HG03066 (cell line): ENCODE measurements at regions not wholly inside any gene's neighbourhood (a gene's known extent, or its start where the extent isn't known, plus 50 kb on each side); places are given as distances from the start of the nearest gene placed in this dataset.
A peak's percentile ranks its signal among the peaks of the same experiment; 100 is the strongest.
"Not testable (repeated sequence)": the region's sequence is repeated elsewhere in the genome, so short reads cannot be mapped to it uniquely, and the experiment has no call there.

ENCODE experiments used
- ATAC-seq: cut with Tn5 transposase; IDR thresholded peaks from one replicate; pipeline ENCODE4 v1.9.1; 2021; ENCODE audit warnings: low read depth; ENCODE audit not compliant: unreplicated experiment

GRCh38 chr6:94902974-94903628, 674.2 kb upstream of the MANEA start:
- ATAC-seq = no peak

DNA sequence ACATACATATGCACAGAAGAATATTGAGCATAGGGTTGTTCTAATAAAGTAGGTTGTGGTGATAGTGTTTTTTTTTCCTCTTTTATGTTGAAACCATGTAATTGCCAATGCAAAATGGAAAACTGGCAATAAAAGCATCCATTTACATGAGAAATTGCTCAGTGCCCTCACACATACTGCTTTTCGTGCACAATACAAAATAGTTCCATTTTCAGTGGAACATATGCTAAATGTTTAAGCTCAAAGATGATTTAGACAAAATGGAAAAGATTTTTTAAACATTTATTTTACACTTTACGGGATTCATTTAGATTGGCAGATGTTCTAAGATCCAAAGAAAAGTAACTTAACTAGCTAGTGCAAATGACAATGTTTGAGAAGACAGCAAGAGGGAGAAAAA, 678.1 kb upstream of the MANEA start:
- no peak for ATAC-seq

DNA sequence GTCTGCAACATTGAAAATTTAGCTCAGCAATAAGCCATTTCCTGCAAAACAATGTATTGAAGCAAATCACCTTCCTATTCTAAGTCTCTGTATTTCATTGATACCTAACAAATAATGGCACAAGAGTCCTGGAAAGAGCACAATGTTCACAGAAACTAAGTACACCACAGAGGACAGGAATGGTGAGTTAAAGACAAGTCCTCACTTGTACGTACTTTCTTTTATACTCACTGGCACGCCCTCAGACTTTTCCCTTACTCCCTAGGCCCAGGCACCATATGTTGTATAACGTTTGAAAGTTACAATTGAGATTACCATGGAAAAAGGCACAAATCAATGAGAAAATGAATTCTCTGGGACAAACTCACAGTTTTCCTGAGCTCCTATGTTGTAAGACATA, 683.0 kb upstream of the MANEA start:
- no peak for ATAC-seq

DNA sequence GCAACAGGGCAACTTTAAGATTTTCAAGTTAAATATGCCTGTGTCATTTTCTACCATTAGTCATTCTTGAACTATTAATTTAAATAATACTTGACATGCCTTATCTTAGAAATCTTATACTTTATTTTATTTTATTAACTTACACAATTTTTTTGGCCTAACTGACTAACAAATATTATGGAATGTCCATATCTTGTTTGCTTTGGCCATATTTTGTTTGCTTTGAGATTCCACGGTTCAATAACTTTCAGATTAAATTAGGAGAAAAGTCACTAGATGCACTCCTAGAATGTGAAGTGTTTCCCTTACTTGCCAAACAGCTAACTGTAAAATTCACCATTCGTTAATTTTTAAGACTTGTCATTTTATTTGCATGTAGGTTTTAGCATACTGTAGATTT, 684.0 kb upstream of the MANEA start:
- ATAC-seq = no peak

DNA sequence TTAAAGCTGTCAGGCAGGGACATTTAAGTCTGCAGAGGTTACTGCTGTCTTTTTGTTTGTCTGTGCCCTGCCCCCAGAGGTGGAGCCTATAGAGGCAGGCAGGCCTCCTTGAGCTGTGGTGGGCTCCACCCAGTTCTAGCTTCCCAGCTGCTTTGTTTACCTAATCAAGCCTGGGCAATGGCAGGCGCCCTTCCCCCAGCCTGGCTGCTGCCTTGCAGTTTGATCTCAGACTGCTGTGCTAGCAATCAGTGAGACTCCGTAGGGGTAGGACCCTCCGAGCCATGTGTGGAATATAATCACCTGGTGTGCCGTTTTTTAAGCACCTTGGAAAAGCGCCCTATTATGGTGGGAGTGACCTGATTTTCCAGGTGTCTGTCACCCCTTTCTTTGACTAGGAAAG, 703.5 kb upstream of the MANEA start:
- ATAC-seq = not testable (repeated sequence)

GRCh38 chr6:94862112-94862511, 715.2 kb upstream of the MANEA start:
- no peak for ATAC-seq

DNA sequence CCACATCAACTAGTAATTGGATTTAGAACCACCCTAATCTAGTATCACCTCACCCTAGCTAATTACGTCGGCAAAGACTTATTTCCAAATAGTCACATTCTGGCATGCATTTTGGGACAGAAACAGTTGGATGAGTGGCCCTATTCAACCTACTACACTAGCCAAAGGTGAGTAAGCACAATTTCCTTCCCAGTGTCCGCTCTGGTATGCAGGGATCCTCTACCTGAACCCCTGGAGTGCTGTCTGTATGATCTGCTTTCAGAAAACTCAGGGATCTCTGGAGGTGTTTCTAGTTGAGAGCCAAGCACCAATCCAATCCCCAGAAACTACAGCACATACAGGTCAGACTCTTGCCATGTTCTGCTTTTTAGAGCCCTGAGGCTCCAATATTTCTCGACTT, 717.4 kb upstream of the MANEA start:
- ATAC-seq = no peak

DNA sequence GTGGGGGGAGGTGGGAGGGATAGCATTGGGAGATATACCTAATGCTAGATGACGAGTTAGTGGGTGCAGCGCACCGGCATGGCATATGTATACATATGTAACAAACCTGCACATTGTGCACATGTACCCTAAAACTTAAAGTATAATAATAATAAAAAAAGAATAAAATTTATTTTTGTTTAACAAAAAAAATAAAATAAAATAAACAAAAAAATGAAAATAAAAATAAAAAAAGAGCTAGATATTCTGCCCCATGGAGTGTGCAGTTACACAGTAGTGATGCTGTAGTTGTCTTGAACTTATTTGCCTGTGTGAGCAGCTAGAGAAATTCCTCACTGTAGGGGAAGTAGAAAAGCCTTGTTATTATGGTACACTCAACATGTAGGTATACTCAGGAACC, 720.3 kb upstream of the MANEA start:
- not testable (repeated sequence) for ATAC-seq

DNA sequence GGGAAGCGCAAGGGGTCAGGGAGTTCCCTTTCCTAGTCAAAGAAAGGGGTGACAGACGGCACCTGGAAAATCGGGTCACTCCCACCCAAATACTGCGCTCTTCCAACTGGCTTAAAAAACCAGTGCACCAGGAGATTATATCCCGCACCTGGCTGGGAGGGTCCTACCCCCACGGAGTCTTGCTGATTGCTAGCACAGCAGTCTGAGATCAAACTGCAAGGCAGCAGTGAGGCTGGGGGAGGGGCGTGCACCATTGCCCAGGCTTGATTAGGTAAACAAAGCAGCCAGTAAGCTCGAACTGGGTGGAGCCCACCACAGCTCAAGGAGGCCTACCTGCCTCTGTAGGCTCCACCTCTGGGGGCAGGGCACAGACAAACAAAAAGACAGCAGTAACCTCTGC, 726.0 kb upstream of the MANEA start:
- ATAC-seq = not testable (repeated sequence)

DNA sequence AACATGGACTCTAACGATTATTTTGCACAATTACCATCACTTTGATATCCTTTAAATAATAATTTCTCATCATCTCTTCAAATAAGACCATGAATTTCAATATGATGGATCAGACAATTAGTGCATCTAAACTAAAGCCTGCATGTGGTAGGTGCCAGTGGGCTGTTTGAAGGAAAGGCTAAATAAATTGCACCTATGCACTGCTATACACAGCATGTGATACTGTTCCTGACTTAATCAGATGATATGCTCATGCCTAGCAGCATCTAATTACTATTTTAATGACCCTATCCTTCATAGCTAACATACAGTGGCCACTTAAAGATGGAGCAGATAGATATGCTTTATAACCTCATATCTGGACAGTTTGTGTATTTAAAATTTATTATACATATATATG, 731.6 kb upstream of the MANEA start:
- ATAC-seq = no peak

DNA sequence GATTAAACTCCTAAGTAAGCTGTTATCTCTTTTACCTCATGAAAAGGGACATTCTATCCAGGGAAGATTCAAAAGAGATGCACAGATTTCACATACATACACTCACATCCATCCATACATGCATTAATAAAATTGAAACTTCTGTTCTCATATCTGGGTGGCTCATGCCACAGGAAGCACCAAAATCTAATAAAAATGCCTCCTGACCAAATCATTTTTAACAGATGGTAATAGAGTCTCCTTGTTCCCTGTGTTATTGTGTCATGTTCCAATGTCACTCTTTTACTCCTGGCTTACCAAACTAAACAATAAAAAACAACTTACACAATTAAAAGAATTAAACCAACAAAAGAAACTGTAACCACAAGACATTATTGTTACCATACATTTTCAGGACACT, 742.1 kb upstream of the MANEA start:
- ATAC-seq = no peak

GRCh38 chr6:94813806-94814205, 763.5 kb upstream of the MANEA start:
- no peak for ATAC-seq

DNA sequence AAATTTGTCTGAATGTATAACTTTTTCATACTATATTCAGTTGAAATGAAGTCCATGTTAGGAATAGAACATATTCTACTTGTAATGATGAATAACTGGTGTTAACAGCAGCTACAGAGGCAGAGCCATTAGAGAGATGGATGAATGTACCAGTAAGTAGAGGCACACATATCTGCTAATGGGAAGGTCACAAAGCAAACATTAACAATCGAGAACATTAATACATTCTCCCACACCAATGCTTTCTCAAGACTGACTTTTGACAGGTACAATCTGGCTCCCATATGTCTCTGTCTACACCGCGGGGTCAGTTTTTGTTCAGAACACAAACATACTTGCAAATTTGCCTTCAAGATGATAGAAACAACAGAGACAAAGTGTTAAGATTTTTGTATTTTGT, 776.0 kb upstream of the MANEA start:
- no peak for ATAC-seq

- ATAC-seq = no peak
These were observed 791.8 kb upstream of the MANEA start for GRCh38 chr6:94785514-94785913.

DNA sequence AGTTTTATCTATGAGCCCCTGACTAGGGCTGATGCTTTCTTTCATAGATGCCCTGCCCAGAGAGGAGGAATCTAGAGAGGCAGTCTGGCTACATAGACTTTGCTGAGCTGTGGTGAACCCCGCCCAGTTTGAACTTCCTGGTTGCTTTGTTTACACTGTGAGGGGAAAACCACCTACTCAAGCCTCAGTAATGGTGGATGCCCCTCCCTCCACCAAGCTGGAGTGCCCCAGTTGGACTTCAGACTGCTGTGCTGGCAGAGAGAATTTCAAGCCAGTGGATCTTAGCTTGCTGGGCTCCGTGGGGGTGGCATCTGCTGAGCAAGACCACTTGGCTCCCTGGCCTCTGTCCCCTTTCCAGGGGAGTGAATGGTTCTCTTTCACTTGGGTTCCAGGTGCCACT, 792.3 kb upstream of the MANEA start:
- not testable (repeated sequence) for ATAC-seq

DNA sequence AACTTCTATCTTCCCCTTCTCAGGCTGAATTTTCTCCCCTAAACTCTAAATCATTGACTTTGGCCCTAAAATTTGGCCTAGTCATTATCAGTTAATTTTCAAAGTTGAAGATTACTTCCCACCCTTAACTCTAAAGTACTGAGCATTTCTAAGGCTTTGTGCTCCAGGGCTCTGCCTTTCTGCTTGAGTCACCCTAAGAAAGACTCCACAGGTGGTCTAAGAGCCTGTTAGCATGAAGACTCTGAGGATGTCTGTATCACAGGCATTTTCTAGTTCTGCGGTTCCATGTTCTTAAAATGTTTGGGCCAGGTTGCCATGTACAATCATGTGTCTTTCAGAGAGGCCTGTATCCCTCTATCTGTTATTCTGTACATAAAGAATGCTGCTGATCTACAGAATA, 808.1 kb upstream of the MANEA start:
- ATAC-seq = no peak

DNA sequence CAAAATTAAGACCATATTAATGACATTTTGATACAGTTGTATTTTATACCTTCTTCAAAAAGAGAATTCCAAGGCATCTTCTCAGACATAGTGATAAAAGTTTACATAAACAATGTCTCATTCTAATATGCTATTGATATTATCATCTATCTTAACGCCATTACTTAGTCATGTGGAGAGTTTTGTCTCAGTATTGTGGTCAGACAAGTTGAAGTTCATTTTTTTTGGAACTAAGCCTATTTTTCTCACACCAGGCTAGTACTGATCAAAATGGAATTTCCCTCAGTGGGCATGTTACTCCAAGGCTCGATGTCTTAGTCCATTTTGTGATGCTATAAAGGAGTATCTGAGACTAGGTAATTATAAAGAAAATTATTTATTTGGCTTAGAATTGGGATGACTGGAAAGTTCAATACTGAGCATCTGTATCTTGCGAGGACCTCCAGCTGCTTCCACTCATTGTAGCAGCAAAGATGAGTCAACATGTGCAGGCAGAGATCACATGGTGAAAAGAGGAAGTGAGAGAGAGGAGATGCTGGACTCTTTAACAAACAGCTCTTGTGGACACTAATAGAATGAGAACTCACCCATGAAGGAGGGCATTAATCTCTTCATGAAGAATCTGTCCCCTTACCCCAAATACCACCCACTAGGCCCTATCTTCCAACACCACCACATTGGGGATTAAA, 825.5 kb upstream of the MANEA start:
- ATAC-seq = peak; percentile 97

GRCh38 chr6:94736236-94736635, 841.1 kb upstream of the MANEA start:
- ATAC-seq = no peak

DNA sequence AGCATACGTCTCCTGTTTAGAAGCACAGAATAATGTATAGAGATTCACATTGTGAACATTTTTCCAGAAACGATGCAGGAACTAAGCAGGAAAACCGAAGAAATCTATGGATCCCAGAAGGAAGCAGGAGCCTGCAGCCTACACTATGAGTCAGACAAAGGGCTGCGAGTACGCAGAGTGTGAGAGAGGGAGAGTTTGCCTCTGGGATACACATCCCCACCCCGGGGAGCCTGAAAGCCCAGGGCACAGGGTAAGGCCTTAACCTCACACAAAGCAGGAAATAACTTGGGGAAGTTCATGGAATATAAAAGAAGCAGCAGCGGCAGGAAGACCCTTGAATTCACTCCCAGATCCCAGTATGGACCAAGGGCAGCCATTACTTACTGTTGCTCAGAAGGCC, 842.1 kb upstream of the MANEA start:
- no peak for ATAC-seq

GRCh38 chr6:94734751-94735150, 842.6 kb upstream of the MANEA start:
- no peak for ATAC-seq

- ATAC-seq = no peak
These were observed 844.3 kb upstream of the MANEA start for GRCh38 chr6:94733066-94733465.

- no peak for ATAC-seq
These were observed 849.6 kb upstream of the MANEA start for GRCh38 chr6:94727710-94728109.

DNA sequence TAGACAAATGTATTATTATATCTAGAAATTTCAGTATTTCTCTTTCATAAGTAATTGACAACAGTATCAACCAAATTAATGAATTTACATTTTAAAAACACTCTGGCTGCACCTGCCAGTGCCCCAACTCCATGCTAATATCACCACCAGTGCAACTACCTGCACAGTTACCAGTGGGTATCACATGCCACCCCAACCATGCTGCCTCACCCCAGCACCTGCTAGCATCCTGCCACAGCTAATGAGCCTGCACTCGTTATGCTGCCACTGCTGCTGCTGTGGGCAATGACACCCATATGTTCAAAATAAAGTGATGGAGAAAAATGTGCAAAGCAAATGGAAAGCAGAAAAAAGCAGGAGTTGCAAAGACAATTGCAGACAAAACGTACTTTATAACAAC, 855.9 kb upstream of the MANEA start:
- ATAC-seq = no peak
